Right lung (tissue), 2 donors: ENCODE measurements at regions not wholly inside any gene's neighbourhood (a gene's known extent, or its start where the extent isn't known, plus 50 kb on each side); places are given as distances from the start of the nearest gene placed in this dataset.

Source experiments
- DNase-seq, 2 donors: peaks; one replicate each; pipeline ENCODE4 v3.0.0-alpha.2; 2013

GRCh38 chr17:79174905-79175856 is 100.6 kb downstream of the ENGASE start:
- DNase-seq, result no peak

GRCh38 chr17:79174193-79174765 is 99.7 kb downstream of the ENGASE start:
- DNase-seq, result no peak

- peak; percentile 64 to 80 for DNase-seq
Observed at GRCh38 chr17:79171188-79171587, 96.6 kb downstream of the ENGASE start.

GRCh38 chr17:79169861-79170260 is 95.2 kb downstream of the ENGASE start:
- DNase-seq, result no peak

- DNase-seq, result no peak
Observed at GRCh38 chr17:79169366-79169765, 94.7 kb downstream of the ENGASE start.

GRCh38 chr17:79168486-79169055 is 93.9 kb downstream of the ENGASE start:
- no peak for DNase-seq

- DNase-seq, result no peak
Observed at GRCh38 chr17:79167486-79167885, 92.9 kb downstream of the ENGASE start.

- no peak for DNase-seq
Observed at GRCh38 chr17:79165756-79166473, 91.3 kb downstream of the ENGASE start.

GRCh38 chr17:79164913-79165695 is 90.5 kb downstream of the ENGASE start:
- DNase-seq, result no peak

- no peak for DNase-seq
Observed at GRCh38 chr17:79164408-79164807, 89.8 kb downstream of the ENGASE start.

GRCh38 chr17:79163071-79163470 is 88.4 kb downstream of the ENGASE start:
- DNase-seq, result no peak

- no peak for DNase-seq
Observed at GRCh38 chr17:79162012-79162963, 87.7 kb downstream of the ENGASE start.

- no peak for DNase-seq
Observed at GRCh38 chr17:79160980-79161636, 86.5 kb downstream of the ENGASE start.

GRCh38 chr17:79159926-79160325 is 85.3 kb downstream of the ENGASE start:
- DNase-seq, result no peak

GRCh38 chr17:79159471-79159870 is 84.8 kb downstream of the ENGASE start:
- DNase-seq, result no peak

GRCh38 chr17:79156463-79157095 is 82.0 kb downstream of the ENGASE start:
- no peak for DNase-seq

GRCh38 chr17:79155701-79156100 is 81.1 kb downstream of the ENGASE start:
- no peak for DNase-seq

- DNase-seq, result no peak
Observed at GRCh38 chr17:79154951-79155585, 80.4 kb downstream of the ENGASE start.

GRCh38 chr17:79154446-79154845 is 79.8 kb downstream of the ENGASE start:
- no peak for DNase-seq
